Testis (tissue), 2 donors: ENCODE measurements at regions not wholly inside any gene's neighbourhood (a gene's known extent, or its start where the extent isn't known, plus 50 kb on each side); places are given as distances from the start of the nearest gene placed in this dataset.

Source experiments
- CTCF ChIP-seq, 3 experiments: fragments of 450-650 bp in 2 of 3; fragments of 200-600 bp in 1 of 3; sonication (generic) in 1 of 3; IDR thresholded peaks; one replicate each; pipeline ENCODE4 v1.5.1; 2016 to 2019; ENCODE audit warnings: antibody characterized with exemption in 3 of 3, mild to moderate bottlenecking in 2 of 3, moderate library complexity in 1 of 3
- POLR2A ChIP-seq: fragments of 450-650 bp; IDR thresholded peaks from one replicate; pipeline ENCODE4 v1.6.1; 2017; ENCODE audit warnings: antibody characterized with exemption, mild to moderate bottlenecking, moderate library complexity

GRCh38 chr6:147733686-147734085 is 225.2 kb downstream of the SAMD5 start:
- TF ChIP-seq CTCF (IDR thresholded peaks at IDR 0.05) (no peak), POLR2A (no peak)
